A549 (cell line): ENCODE measurements at regions not wholly inside any gene's neighbourhood (a gene's known extent, or its start where the extent isn't known, plus 50 kb on each side); places are given as distances from the start of the nearest gene placed in this dataset.

ENCODE experiments used
- ATAC-seq, 2 experiments: fragments of 200-7000 bp in 1 of 2; fragments of >200 bp in 1 of 2; cut with Nextera tagmentation in 1 of 2; cut with Tn5 transposase in 1 of 2; 3 replicates each; pipeline versions ENCODE4 v1.8.0 to v1.9.1; 2018 to 2020; ENCODE audit warnings: mild to moderate bottlenecking in 1 of 2, moderate library complexity in 1 of 2
- CTCF ChIA-PET: fragments of 300-600 bp; sonication (Branson Sonifier 250); formaldehyde crosslinking; extraction: SDS; loops from one replicate; lab custom pipeline; 2021; ENCODE audit warnings: antibody characterized with exemption, inconsistent platforms; lab: Yijun Ruan, JAX
- POLR2A ChIA-PET: fragments of 350-600 bp; formaldehyde crosslinking; extraction: SDS; loops from one replicate; lab custom pipeline; 2021; ENCODE audit warnings: antibody characterized with exemption, inconsistent platforms; lab: Yijun Ruan, JAX
- DNase-seq, 2 experiments: peaks; one replicate each; pipeline versions ENCODE4 v3.0.0 to v3.0.0-alpha.2; 2011 to 2016; ENCODE audit warnings: low read depth in 1 of 2, low spot score in 1 of 2
- FAIRE-seq: peaks from 2 replicates; lab custom pipeline; 2011; peaks lifted over from hg19 to GRCh38; lab: Jason Lieb, UNC
- H3K27ac ChIP-seq, 2 experiments: fragments of >200 bp; sonication (Bioruptor Twin); formaldehyde crosslinking; 3 replicates each; pipeline ENCODE4 v1.5.1; 2016 to 2017
- H3K4me1 ChIP-seq: fragments of >200 bp; sonication (Bioruptor Twin); formaldehyde crosslinking; 3 replicates; pipeline ENCODE4 v1.6.1; 2016
- H3K4me2 ChIP-seq: fragments of >200 bp; sonication (Bioruptor Twin); formaldehyde crosslinking; 3 replicates; pipeline ENCODE4 v1.6.1; 2016
- H3K4me3 ChIP-seq: fragments of >200 bp; sonication (Bioruptor Twin); formaldehyde crosslinking; 3 replicates; pipeline ENCODE4 v1.5.1; 2016
- H3K9me3 ChIP-seq: fragments of >200 bp; sonication (Bioruptor Twin); formaldehyde crosslinking; 3 replicates; pipeline ENCODE4 v1.6.1; 2016
- ATOH8 ChIP-seq: fragments of 250-450 bp; sonication (Bioruptor Pico); IDR thresholded peaks from 2 replicates; pipeline ENCODE4 v1.5.0; 2020; ENCODE audit warnings: low read depth, mild to moderate bottlenecking, moderate library complexity
- BHLHE40 ChIP-seq: IDR thresholded peaks from 2 replicates; pipeline ENCODE4 v1.6.1; 2012; ENCODE audit warnings: low read depth, low read length, inconsistent platforms
- CBX8 ChIP-seq: fragments of 200-600 bp; sonication (generic); IDR thresholded peaks from 2 replicates; pipeline ENCODE4 v1.6.1; 2016
- CEBPB ChIP-seq, 2 experiments: fragments of >200 bp in 1 of 2; sonication (Bioruptor Twin) in 1 of 2; formaldehyde crosslinking in 1 of 2; IDR thresholded peaks; 2 replicates each; pipeline ENCODE4 v1.6.1; 2012 to 2016
- CTCF ChIP-seq: fragments of >200 bp; sonication (Bioruptor Twin); formaldehyde crosslinking; IDR thresholded peaks from 3 replicates; pipeline ENCODE4 v1.5.1; 2016
- E2F6 ChIP-seq: IDR thresholded peaks from 2 replicates; pipeline ENCODE4 v1.6.1; 2012; ENCODE audit warnings: low read depth, borderline replicate concordance
- EHMT2 ChIP-seq: fragments of 200-600 bp; sonication (generic); IDR thresholded peaks from 2 replicates; pipeline ENCODE4 v1.6.1; 2016; ENCODE audit warnings: antibody characterized with exemption, low read depth, mild to moderate bottlenecking, moderate library complexity
- EP300 ChIP-seq, 2 experiments: fragments of >200 bp; sonication (Bioruptor Twin); formaldehyde crosslinking; IDR thresholded peaks; 2 replicates in 1 of 2; 3 replicates in 1 of 2; pipeline ENCODE4 v1.6.1; 2016 to 2017
- FOSB ChIP-seq: fragments of 250-450 bp; sonication (Bioruptor Pico); IDR thresholded peaks from 2 replicates; pipeline ENCODE4 v1.5.0; 2020; ENCODE audit warnings: mild to moderate bottlenecking, moderate library complexity
- HDAC2 ChIP-seq: fragments of 200-600 bp; sonication (generic); IDR thresholded peaks from 2 replicates; pipeline ENCODE4 v1.6.1; 2016
- HOXA7 ChIP-seq: fragments of 250-450 bp; sonication (Bioruptor Pico); IDR thresholded peaks from 2 replicates; pipeline ENCODE4 v1.5.0; 2020; ENCODE audit warnings: mild to moderate bottlenecking, moderate library complexity
- JUN ChIP-seq, 2 experiments: fragments of >200 bp; sonication (Bioruptor Twin); formaldehyde crosslinking; IDR thresholded peaks; 2 replicates in 1 of 2; 3 replicates in 1 of 2; pipeline ENCODE4 v1.6.1; 2016 to 2017
- KDM1A ChIP-seq: fragments of 200-600 bp; sonication (generic); IDR thresholded peaks from 2 replicates; pipeline ENCODE4 v1.6.1; 2016; ENCODE audit warnings: low read depth, mild to moderate bottlenecking
- KDM5A ChIP-seq: fragments of 200-600 bp; sonication (generic); IDR thresholded peaks from 2 replicates; pipeline ENCODE4 v1.6.1; 2016; ENCODE audit warnings: antibody characterized with exemption, mild to moderate bottlenecking
- MYC ChIP-seq: IDR thresholded peaks from 2 replicates; pipeline ENCODE4 v1.6.1; 2012; ENCODE audit warnings: mild to moderate bottlenecking, inconsistent platforms, low read length, improper control_type of control experiment, borderline replicate concordance
- NFE2L2 ChIP-seq: fragments of 150-350 bp; conservative IDR thresholded peaks from 2 replicates; pipeline ENCODE4 v1.6.1; 2014; ENCODE audit warnings: low read length
- POLR2A ChIP-seq: IDR thresholded peaks from 2 replicates; pipeline ENCODE4 v1.6.1; 2012; ENCODE audit warnings: mild to moderate bottlenecking, low read length
- RAD21 ChIP-seq, 2 experiments: fragments of >200 bp in 1 of 2; sonication (Bioruptor Twin) in 1 of 2; formaldehyde crosslinking in 1 of 2; IDR thresholded peaks in 1 of 2; conservative IDR thresholded peaks in 1 of 2; 2 replicates in 1 of 2; 3 replicates in 1 of 2; pipeline ENCODE4 v1.6.1; 2012 to 2018; ENCODE audit warnings: inconsistent platforms in 1 of 2
- RCOR1 ChIP-seq: fragments of 150-350 bp; IDR thresholded peaks from 2 replicates; pipeline ENCODE4 v1.6.1; 2014; ENCODE audit warnings: antibody characterized with exemption, low read length, low read depth
- REST ChIP-seq: fragments of 200-600 bp; sonication (generic); IDR thresholded peaks from 2 replicates; pipeline ENCODE4 v1.6.1; 2016; ENCODE audit warnings: antibody characterized with exemption, mild to moderate bottlenecking, moderate library complexity
- RFX5 ChIP-seq: fragments of 450-650 bp; IDR thresholded peaks from 2 replicates; pipeline ENCODE4 v1.7.1; 2014; ENCODE audit warnings: antibody characterized with exemption, mild to moderate bottlenecking, moderate library complexity
- RNF2 ChIP-seq: fragments of 200-600 bp; sonication (generic); IDR thresholded peaks from 2 replicates; pipeline ENCODE4 v1.6.1; 2016; ENCODE audit warnings: low read depth, mild to moderate bottlenecking, antibody characterized with exemption, moderate library complexity, borderline replicate concordance
- TFCP2L1 ChIP-seq: fragments of 250-450 bp; sonication (Bioruptor Pico); IDR thresholded peaks from 2 replicates; pipeline ENCODE4 v1.5.0; 2021; ENCODE audit warnings: mild to moderate bottlenecking
- ZFP36 ChIP-seq: fragments of 450-650 bp; IDR thresholded peaks from 2 replicates; pipeline ENCODE4 v1.6.1; 2014; ENCODE audit warnings: borderline replicate concordance; ENCODE audit not compliant: partially characterized antibody
- ZNF302 ChIP-seq: fragments of 250-450 bp; sonication (Bioruptor Pico); IDR thresholded peaks from 2 replicates; pipeline ENCODE4 v1.9.0; 2021; ENCODE audit warnings: inconsistent platforms, mild to moderate bottlenecking, moderate library complexity
- WGBS: methylation state at CpG from one replicate; pipeline ENCODE4 v1.1.6; 2017; ENCODE audit errors: missing lambda C conversion rate; 5-methylcytosine and 5-hydroxymethylcytosine counted together

- CTCF ChIA-PET = no interaction called here
- TF ChIP-seq CBX8 (no peak), FOSB (CRISPR knock-in tag) (no peak), HDAC2 (no peak), ZFP36 (no peak), MYC (no peak), EP300 (IDR thresholded peaks at IDR 0.05) (no peak), E2F6 (no peak), ZNF302 (CRISPR knock-in tag) (no peak), REST (no peak), CEBPB (IDR thresholded peaks at IDR 0.05) (no peak), RFX5 (no peak), POLR2A (no peak), NFE2L2 (no peak), EHMT2 (no peak), CTCF (no peak), RNF2 (no peak), RAD21 (conservative IDR thresholded peaks at IDR 0.05 in 1 of 2, IDR thresholded peaks at IDR 0.05 in 1 of 2) (no peak), ATOH8 (CRISPR knock-in tag) (no peak), KDM1A (no peak)
- TF ChIP-seq, all 56 proteins: peak for 0
These were observed 907.4 kb downstream of the MCTP2 start for GRCh38 chr15:95138604-95139270.

GRCh38 chr15:95141486-95141885, 910.1 kb downstream of the MCTP2 start:
- no peaks in the 10 kb centered on the region for H3K4me1 ChIP-seq
- TF ChIP-seq TFCP2L1 = no peak
- no peak for TF ChIP-seq BHLHE40
- no peak for TF ChIP-seq JUN (IDR thresholded peaks at IDR 0.05)
- TF ChIP-seq RCOR1 = no peak
- TF ChIP-seq HOXA7 (CRISPR knock-in tag) = no peak
- no peak for TF ChIP-seq FOSB (CRISPR knock-in tag)
- TF ChIP-seq KDM5A = no peak
- TF ChIP-seq POLR2A = no peak
- POLR2A ChIA-PET = no interaction called here
- no peak overlapping the region for H3K4me2 ChIP-seq
- no peak overlapping the region for H3K4me3 ChIP-seq
- WGBS = 1% methylated on average over 2 of the region's 2 CpGs
- CTCF ChIA-PET = no interaction called here
- ATAC-seq (no peak), DNase-seq (no peak), FAIRE-seq (no peak)
- no peak overlapping the region for H3K27ac ChIP-seq
- no peaks in the 10 kb centered on the region for H3K9me3 ChIP-seq

More at GRCh38 chr15:95138604-95139270, 907.4 kb downstream of the MCTP2 start:
- no peak for DNase-seq
- no peak overlapping the region for H3K4me3 ChIP-seq
- H3K9me3 ChIP-seq = no peaks in the 10 kb centered on the region
- WGBS = 30% methylated on average over 3 of the region's 3 CpGs
- FAIRE-seq = no peak
- ATAC-seq = no peak
- no peak overlapping the region for H3K4me2 ChIP-seq
- no peaks in the 10 kb centered on the region for H3K4me1 ChIP-seq
- POLR2A ChIA-PET = no interaction called here
- no peak overlapping the region for H3K27ac ChIP-seq
